ENCODE measurements at regions not wholly inside any gene's neighbourhood (a gene's known extent, or its start where the extent isn't known, plus 50 kb on each side); places are given as distances from the start of the nearest gene placed in this dataset.
"Not testable (repeated sequence)": the region's sequence is repeated elsewhere in the genome, so short reads cannot be mapped to it uniquely, and the experiment has no call there.

DNA sequence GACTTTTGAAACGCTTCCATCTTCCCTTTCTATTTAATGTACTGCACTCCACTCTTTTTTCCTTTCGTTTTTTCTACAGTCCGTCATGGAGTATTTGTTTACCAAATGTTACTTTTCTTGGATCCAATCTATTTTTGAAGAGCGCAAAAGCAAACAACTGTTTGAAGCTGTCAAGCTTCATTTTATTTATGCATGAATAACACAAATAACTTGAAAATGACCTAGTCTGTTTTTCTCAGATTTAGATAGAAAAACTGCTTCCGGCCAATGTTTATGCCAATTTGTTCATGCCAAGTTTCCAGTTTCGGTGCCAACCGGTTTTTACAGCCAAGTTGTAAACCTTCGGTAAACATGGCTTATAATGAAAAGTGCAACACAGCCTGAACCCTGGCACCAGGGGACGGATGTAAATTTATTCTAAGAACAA lies 150.9 kb upstream of the KLF6 start:
- no peak for DNase-seq

DNA sequence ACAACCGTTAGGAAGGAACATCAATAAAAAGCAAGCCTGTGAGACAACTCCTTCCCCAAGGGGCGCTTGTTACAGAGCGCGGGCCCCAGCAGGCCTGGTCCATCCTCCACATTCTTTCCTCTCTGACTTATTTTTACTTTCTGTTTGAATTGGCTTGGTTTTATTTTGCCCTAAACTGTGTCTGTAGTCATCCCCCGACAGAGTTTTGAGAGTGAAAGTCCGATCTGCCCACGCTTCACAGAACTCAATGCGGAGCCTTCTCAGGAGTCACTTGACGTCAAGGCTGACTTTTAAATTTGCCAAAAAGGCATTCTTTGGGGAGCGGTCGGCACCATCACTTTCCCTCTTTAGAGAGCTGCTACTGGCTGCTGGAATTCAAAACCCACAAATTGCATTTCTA lies 150.1 kb upstream of the KLF6 start:
- no peak for DNase-seq

DNA sequence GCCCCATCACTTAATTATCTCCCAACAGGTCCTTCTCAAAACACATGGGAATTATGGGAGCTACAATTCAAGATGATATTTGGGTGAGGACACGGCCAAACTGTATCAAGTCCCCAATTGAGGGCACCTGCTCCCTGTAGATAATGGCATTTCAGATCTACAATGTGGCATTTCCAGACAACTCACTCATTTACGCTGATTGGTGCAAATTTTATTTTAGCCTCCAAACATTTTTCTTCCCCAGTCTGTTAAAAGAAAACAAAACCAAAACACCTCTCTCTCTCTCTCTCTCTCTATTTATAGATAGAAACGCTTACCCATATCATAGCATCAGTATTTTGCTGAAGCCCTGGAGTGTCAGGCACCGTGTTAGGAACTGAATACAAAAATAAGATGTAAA lies 148.7 kb upstream of the KLF6 start:
- DNase-seq = no peak

DNA sequence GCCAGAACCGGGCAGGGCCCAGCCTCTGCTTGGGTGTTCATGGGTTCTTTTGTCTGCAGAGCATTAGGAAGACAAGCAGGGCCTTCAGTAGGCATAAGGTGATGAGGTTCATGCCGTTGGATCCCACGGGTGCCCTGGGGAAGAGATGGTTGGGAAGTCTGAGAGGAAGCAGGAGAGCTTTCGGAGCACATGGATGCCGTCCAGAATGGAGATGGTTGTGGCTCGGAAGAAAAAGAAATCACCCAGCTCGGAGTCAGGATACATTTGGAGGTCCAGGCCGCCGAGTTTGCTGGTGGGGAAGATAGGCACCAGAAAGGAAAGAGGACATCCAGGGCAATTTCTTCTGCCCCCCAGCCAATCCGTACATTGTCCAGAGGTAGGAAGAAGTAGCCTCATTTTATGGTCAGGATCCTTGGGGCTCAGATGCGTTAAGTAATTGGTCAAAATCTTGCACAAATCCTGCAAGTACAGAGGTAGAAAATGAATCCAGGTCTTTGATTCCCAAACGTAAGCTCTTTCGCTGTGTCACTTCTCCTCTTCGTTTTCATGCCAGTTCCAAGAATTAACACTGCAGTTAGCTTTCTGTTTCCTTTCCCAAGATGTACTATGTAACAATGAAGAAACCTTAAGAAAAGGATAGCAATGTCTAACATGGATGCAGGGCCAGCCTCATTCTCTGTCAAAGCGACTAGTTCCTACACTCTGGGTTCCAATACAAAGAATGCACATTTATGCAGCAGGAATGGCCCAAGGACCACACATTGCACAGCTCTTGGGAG lies 147.8 kb upstream of the KLF6 start:
- no peak for DNase-seq

DNA sequence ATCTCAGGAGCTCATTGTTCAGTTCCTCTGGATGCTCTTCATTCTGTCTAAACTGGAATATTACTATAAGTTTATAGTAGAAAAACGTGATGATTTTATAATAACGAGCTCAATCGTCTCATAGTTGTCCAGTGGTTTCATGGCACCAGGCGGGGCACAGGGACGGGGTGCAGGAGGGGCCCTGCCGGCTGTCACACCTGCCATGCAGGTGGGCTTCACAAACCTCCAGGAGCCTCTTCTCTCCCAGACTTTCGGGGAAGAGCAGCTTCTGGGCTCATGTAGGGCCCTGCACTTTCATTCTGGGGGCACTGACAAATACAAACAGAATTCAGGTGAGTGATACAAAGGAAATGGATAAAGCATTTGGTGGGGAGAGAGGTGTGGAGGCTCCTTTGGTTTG lies 146.9 kb upstream of the KLF6 start:
- no peak for DNase-seq

DNA sequence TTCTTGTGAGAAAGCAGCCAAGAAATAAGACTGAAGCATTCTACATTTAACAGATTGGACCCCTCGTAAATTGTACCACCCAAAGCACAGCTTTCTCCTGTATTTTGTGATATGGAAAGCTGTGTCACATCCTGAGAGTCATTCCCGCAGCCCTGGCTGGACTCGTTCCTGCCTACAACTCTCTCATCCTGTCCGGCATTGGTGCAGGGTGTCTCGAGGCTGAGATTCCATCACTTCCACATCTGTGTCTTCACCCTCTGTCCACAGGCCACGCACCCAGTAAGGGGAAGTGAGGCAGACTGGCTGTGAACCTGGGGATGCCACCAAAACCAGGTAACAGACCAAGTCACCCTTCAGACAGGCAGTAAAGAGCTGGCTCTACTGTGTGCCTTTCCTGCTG lies 146.2 kb upstream of the KLF6 start:
- DNase-seq = no peak

DNA sequence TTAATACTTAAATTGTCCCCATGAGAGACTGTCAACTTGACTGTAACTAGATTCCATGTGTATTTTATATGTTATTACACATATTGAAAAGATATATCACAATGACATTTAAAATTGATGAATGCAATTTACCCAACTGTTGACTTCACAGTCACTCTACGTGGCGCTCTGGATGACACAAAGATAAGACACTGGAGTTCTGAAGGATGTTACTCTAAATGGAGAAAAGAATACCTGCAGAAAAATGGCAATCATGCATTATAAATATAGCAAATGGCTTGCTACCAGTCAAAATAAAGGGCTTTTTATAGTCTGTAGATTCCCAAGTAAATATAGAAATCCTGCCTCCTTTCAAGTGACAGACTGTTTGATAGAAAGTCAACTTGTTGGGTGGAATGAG lies 143.6 kb upstream of the KLF6 start:
- no peak for DNase-seq

- DNase-seq = no peak
Measured at GRCh38 chr10:3928078-3928477, 143.1 kb upstream of the KLF6 start.

DNA sequence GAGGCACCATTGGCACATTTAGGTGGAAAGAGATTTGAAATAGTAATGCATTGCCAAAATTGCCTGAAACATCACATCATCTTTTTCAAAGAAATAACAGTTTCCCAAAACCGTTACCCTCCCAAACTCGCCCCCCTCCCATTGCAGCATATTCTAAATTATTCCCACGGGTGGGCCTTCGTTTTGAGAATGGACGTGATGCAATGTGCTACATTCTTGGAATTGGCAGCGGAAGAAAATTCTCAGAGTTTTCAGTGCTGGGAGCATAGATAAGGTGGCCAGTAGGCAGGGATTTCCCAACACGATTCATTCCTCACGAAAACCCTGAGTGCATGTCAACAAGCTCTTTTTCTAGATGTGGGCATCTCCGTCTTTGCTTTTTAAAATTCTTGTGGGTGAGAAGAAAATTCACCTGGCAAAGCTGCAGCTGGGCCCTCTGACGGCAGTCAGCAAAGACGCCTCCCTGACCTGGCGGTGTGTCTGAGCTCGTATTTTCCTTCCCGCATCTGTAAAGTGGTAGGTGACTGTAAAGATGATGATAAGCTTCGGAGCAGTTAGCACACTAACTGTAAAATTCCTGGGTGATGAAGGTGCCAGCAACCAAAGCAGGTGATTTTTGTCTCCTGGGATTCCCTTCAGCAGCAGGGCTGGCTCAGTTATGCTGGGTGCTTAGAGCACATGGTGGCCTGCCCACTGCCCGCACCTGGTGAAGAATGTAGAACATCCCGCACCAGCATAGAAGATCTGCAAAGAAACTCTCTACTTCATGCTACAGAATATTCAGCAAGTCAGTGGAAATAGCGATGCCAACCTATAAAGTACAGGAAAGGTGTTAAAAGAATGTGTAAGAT lies 141.9 kb upstream of the KLF6 start:
- DNase-seq = no peak

GRCh38 chr10:3926258-3926657 lies 141.2 kb upstream of the KLF6 start:
- DNase-seq = no peak

- no peak for DNase-seq
Measured at GRCh38 chr10:3925184-3925583, 140.2 kb upstream of the KLF6 start.

DNA sequence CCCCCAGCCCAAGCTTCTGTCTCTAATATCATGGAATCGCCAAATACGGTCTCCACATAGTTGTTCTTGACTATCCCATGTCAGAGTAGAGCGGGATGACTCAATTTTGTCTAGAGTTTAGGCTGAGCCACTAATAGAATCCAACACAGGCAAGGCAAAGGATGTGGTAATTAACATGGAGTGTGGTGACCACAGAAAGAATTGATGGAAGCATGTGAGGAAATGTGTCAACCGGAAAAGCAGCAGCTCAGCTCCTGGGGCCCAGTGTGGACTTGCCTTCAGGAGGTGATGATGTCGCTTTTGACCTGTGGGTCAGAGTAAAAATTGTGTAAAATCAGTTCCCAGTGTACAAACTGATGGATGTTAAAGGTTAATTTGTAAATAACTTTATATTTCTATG lies 139.3 kb upstream of the KLF6 start:
- no peak for DNase-seq

GRCh38 chr10:3923033-3923432 lies 138.0 kb upstream of the KLF6 start:
- DNase-seq = no peak

- DNase-seq = no peak
Measured at GRCh38 chr10:3919709-3920308, 134.8 kb upstream of the KLF6 start.

DNA sequence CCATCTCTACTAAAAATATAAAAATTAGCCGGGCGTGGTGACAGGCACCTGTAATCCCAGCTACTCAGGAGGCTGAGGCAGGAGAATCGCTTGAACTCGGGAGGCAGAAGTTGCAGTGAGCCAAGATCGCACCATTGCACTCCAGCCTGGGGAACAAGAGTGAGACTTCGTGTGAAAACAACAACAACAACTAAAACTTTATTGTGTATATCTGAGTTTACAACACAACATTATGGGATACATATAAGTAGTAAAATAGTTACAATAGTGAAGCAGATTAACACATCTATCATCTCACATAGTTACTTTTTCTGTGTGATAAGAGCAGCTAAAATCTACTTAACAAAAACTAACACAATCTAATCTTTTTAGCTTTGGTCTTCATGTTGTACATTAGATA lies 132.4 kb upstream of the KLF6 start:
- DNase-seq = not testable (repeated sequence)

DNA sequence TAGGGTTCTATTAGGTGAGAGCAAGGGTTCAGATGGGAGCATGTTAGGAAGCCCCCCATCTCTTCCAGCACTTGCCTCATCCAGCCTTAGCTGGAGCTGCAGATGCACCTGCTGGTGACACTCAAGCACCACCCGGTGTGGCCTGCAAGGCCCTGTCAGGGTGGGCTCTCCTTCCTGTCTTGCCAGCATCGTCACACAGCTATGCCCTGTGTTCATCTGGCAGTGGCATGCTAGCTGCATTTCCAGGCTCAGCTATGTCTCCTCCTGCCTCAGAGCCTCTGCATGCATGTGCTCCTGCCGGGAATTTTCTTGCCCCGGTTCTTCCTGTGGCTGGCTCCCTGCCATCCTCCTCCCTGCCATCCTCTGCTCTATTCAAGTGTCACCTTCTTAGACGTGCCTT lies 129.7 kb upstream of the KLF6 start:
- DNase-seq = no peak

GRCh38 chr10:3911713-3912442 lies 126.9 kb upstream of the KLF6 start:
- no peak for DNase-seq

DNA sequence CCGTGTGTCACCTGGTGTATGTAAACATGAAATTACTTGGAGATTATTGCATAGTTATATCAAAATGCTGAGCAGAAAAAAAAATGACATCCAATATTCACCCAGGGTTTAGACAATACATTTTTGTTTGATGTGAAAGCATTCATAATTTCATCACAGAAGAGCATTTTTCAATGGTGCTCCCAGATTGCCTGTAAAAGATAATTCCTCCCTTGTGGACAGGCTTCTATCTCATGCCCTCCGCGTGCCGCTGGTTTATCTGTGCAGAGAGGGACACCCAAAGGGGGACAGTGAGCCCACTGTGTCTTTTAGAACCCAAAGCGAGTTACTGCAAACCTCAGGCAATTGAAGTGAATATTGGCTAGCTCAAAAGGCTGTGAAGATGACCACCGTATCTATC lies 126.2 kb upstream of the KLF6 start:
- DNase-seq = no peak

- DNase-seq = no peak
Measured at GRCh38 chr10:3909339-3909738, 124.3 kb upstream of the KLF6 start.

GRCh38 chr10:3908183-3908582 lies 123.2 kb upstream of the KLF6 start:
- DNase-seq = no peak

DNA sequence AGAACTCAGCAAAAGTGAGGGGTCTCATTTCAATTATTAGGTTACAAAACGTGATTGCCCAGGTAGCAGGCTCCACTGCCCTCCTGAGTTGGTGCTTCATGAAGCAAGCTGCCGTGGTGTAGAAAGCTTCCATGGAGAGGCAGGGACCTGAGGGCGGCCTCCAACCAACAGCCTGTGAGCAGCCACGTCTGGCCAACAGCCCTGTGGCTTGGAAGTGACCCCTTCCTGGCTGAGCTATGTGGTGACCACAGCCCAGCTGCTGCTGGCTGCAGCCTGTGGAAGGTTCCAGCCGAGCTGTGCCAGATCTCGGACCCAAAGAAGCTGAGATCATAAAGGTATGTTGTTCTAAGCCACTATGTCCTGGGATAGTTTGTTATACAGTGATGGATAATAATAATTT lies 122.5 kb upstream of the KLF6 start:
- DNase-seq = no peak

GRCh38 chr10:3906511-3907111 lies 121.6 kb upstream of the KLF6 start:
- no peak for DNase-seq

DNA sequence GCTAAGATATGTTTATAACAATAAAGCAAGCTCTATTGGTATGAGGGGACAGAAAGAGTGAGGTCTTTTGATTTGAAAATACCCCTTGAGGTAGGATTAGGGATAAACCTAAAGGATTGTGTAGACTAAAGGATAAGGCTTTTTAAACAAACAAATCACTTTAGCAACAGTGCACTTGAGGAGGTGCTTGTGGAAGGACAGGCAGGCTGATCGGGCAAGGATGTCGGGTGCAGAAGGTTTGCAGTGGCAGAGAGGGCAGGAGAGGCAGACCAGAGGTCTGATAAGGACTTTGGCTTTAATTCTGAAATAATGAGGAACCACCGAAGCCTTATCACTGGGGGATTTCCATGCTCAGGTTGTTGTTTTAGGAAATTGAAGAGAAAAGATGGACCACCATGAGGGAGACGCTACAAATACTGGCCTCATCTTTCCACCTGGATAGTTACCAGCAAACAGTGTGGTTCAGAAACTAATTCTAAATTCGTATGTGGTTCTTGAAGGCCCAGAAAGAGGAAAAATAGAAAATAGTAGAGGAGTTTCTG lies 119.5 kb upstream of the KLF6 start:
- no peak for DNase-seq
